ENCODE measurements at regions not wholly inside any gene's neighbourhood (a gene's known extent, or its start where the extent isn't known, plus 50 kb on each side); places are given as distances from the start of the nearest gene placed in this dataset.

- Histone ChIP-seq H2AFZ (ENCODE audit: low read length) (no peak overlapping the region), H3K4me2 (ENCODE audit: low read depth, low read length) (no peak overlapping the region), H3K9ac (ENCODE audit: low read length) (no peak overlapping the region), H3K4me3 (ENCODE audit: low read length) (no peak overlapping the region), H3K79me2 (ENCODE audit: low read length) (peaks cover 57% of the 10 kb centered on the region), H3K9me3 (replicated peaks; ENCODE audit: insufficient read depth, low read length) (no peaks in the 10 kb centered on the region), H3K27me3 (replicated peaks; ENCODE audit: insufficient read depth, low read length) (no peaks in the 10 kb centered on the region), H3K4me1 (ENCODE audit: low read length) (no peaks in the 10 kb centered on the region), H4K20me1 (ENCODE audit: insufficient read depth, low read length) (peaks cover 11% of the 10 kb centered on the region), H3K9me2 (replicated peaks; ENCODE audit: insufficient read depth, low read length) (no peaks in the 10 kb centered on the region), H3F3A (ENCODE audit: insufficient read depth, low read length) (0 out of 2 replicates have a peak, but pooled peaks cover 4% of the 10 kb centered on the region), H3K27ac (ENCODE audit: low read length) (no peak overlapping the region), H3K36me3 (replicated peaks; ENCODE audit: insufficient read depth, low read length) (no peaks in the 10 kb centered on the region; the same call in 1 of the 2 replicates)
- no peak for TF ChIP-seq EZH2phosphoT487 (IDR thresholded peaks at IDR 0.05; ENCODE audit: low read length)
- TF ChIP-seq CTCF (IDR thresholded peaks at IDR 0.05; ENCODE audit: low read length), result no peak
- no peak for TF ChIP-seq EZH2 (optimal IDR thresholded peaks at IDR 0.05; ENCODE audit: low read depth, low read length)
- DNase-seq, result no peak
These were observed 251.4 kb upstream of the KLF14 start for GRCh38 chr7:130985361-130985760.

- Histone ChIP-seq H3K9me3 (replicated peaks; ENCODE audit: insufficient read depth, low read length) (no peaks in the 10 kb centered on the region), H3K9ac (ENCODE audit: low read length) (no peak overlapping the region), H3K27ac (ENCODE audit: low read length) (no peak overlapping the region), H4K20me1 (ENCODE audit: insufficient read depth, low read length) (peaks cover 11% of the 10 kb centered on the region), H3K36me3 (replicated peaks; ENCODE audit: insufficient read depth, low read length) (no peaks in the 10 kb centered on the region), H3K4me1 (ENCODE audit: low read length) (no peaks in the 10 kb centered on the region), H3K9me2 (replicated peaks; ENCODE audit: insufficient read depth, low read length) (no peaks in the 10 kb centered on the region), H3K4me3 (ENCODE audit: low read length) (no peak overlapping the region), H3F3A (ENCODE audit: insufficient read depth, low read length) (0 out of 2 replicates have a peak, but pooled peaks cover 4% of the 10 kb centered on the region), H2AFZ (ENCODE audit: low read length) (no peak overlapping the region), H3K4me2 (ENCODE audit: low read depth, low read length) (no peak overlapping the region), H3K27me3 (replicated peaks; ENCODE audit: insufficient read depth, low read length) (no peaks in the 10 kb centered on the region), H3K79me2 (ENCODE audit: low read length) (peaks cover 60% of the 10 kb centered on the region)
- TF ChIP-seq EZH2phosphoT487 (IDR thresholded peaks at IDR 0.05; ENCODE audit: low read length), result no peak
- no peak for TF ChIP-seq CTCF (IDR thresholded peaks at IDR 0.05; ENCODE audit: low read length)
- no peak for TF ChIP-seq EZH2 (optimal IDR thresholded peaks at IDR 0.05; ENCODE audit: low read depth, low read length)
- no peak for DNase-seq
These were observed 252.3 kb upstream of the KLF14 start for GRCh38 chr7:130986261-130986690.

- Histone ChIP-seq H3K4me2 (ENCODE audit: low read depth, low read length) (no peak overlapping the region), H3K9me2 (replicated peaks; ENCODE audit: insufficient read depth, low read length) (no peaks in the 10 kb centered on the region), H2AFZ (ENCODE audit: low read length) (no peak overlapping the region), H3K27ac (ENCODE audit: low read length) (no peak overlapping the region), H3F3A (ENCODE audit: insufficient read depth, low read length) (0 out of 2 replicates have a peak, but pooled peaks cover 4% of the 10 kb centered on the region), H4K20me1 (ENCODE audit: insufficient read depth, low read length) (peaks cover 11% of the 10 kb centered on the region), H3K36me3 (replicated peaks; ENCODE audit: insufficient read depth, low read length) (no peaks in the 10 kb centered on the region), H3K4me1 (ENCODE audit: low read length) (no peaks in the 10 kb centered on the region), H3K79me2 (ENCODE audit: low read length) (peaks cover 65% of the 10 kb centered on the region), H3K9ac (ENCODE audit: low read length) (no peak overlapping the region), H3K27me3 (replicated peaks; ENCODE audit: insufficient read depth, low read length) (no peaks in the 10 kb centered on the region), H3K9me3 (replicated peaks; ENCODE audit: insufficient read depth, low read length) (no peaks in the 10 kb centered on the region), H3K4me3 (ENCODE audit: low read length) (no peak overlapping the region)
- no peak for DNase-seq
- TF ChIP-seq EZH2 (optimal IDR thresholded peaks at IDR 0.05; ENCODE audit: low read depth, low read length), result no peak
- TF ChIP-seq CTCF (IDR thresholded peaks at IDR 0.05; ENCODE audit: low read length), result no peak
These were observed 253.1 kb upstream of the KLF14 start for GRCh38 chr7:130987092-130987491.
